HFFc6 (cell line): ENCODE measurements at regions not wholly inside any gene's neighbourhood (a gene's known extent, or its start where the extent isn't known, plus 50 kb on each side); places are given as distances from the start of the nearest gene placed in this dataset.

Experiments used
- DNase-seq: peaks from one replicate; pipeline ENCODE4 v3.0.0-alpha.2; 2018
- H3K27ac Mint-ChIP-seq: 2 replicates; pipeline ENCODE4 v1.8.0; 2020; ENCODE audit warnings: mild to moderate bottlenecking, mixed read lengths
- H3K27me3 Mint-ChIP-seq: 2 replicates; pipeline ENCODE4 v1.8.0; 2021; ENCODE audit warnings: mild to moderate bottlenecking, moderate library complexity, mixed read lengths; ENCODE audit not compliant: insufficient read depth
- H3K36me3 Mint-ChIP-seq: 2 replicates; pipeline ENCODE4 v1.8.0; 2021; ENCODE audit warnings: low read depth, mixed read lengths
- H3K4me1 Mint-ChIP-seq: 2 replicates; pipeline ENCODE4 v1.8.0; 2020; ENCODE audit warnings: low read depth, mixed read lengths
- H3K4me3 Mint-ChIP-seq: 2 replicates; pipeline ENCODE4 v1.8.0; 2020; ENCODE audit warnings: mild to moderate bottlenecking, moderate library complexity, mixed read lengths
- H3K9me3 Mint-ChIP-seq: 2 replicates; pipeline ENCODE4 v1.8.0; 2020; ENCODE audit warnings: mild to moderate bottlenecking, mixed read lengths
- TF ChIP-seq, protein P1 (sequence below): fragments of 200-600 bp; sonication (generic); IDR thresholded peaks from 2 replicates; pipeline ENCODE4 v1.5.0; 2021; ENCODE audit warnings: antibody characterized with exemption, mild to moderate bottlenecking

- H3K27ac Mint-ChIP-seq = peak overlapping the region; percentile 91
Measured at GRCh38 chr1:98330224-98330623, 331.3 kb upstream of the SNX7 start.

GRCh38 chr1:98328855-98329254, 332.7 kb upstream of the SNX7 start:
- H3K4me3 Mint-ChIP-seq = peak overlapping the region; percentile 47; the same call in 1 of the 2 replicates
- no peaks in the 10 kb centered on the region for H3K9me3 Mint-ChIP-seq
- DNase-seq = no peak
- no peaks in the 10 kb centered on the region; the same call in 1 of the 2 replicates for H3K27me3 Mint-ChIP-seq
- TF ChIP-seq, protein P1, sequence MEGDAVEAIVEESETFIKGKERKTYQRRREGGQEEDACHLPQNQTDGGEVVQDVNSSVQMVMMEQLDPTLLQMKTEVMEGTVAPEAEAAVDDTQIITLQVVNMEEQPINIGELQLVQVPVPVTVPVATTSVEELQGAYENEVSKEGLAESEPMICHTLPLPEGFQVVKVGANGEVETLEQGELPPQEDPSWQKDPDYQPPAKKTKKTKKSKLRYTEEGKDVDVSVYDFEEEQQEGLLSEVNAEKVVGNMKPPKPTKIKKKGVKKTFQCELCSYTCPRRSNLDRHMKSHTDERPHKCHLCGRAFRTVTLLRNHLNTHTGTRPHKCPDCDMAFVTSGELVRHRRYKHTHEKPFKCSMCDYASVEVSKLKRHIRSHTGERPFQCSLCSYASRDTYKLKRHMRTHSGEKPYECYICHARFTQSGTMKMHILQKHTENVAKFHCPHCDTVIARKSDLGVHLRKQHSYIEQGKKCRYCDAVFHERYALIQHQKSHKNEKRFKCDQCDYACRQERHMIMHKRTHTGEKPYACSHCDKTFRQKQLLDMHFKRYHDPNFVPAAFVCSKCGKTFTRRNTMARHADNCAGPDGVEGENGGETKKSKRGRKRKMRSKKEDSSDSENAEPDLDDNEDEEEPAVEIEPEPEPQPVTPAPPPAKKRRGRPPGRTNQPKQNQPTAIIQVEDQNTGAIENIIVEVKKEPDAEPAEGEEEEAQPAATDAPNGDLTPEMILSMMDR = no peak
- H3K27ac Mint-ChIP-seq = peak overlapping the region; percentile 66
- H3K4me1 Mint-ChIP-seq = peaks cover 90% of the 10 kb centered on the region
- H3K36me3 Mint-ChIP-seq = peaks cover 18% of the 10 kb centered on the region

More at GRCh38 chr1:98330224-98330623, 331.3 kb upstream of the SNX7 start:
- peaks cover 18% of the 10 kb centered on the region for H3K36me3 Mint-ChIP-seq
- H3K4me3 Mint-ChIP-seq = no peak overlapping the region
- TF ChIP-seq, protein P1 = no peak
- H3K4me1 Mint-ChIP-seq = peaks cover 76% of the 10 kb centered on the region
- H3K9me3 Mint-ChIP-seq = no peaks in the 10 kb centered on the region
- no peaks in the 10 kb centered on the region; the same call in 1 of the 2 replicates for H3K27me3 Mint-ChIP-seq
- DNase-seq = no peak

DNA sequence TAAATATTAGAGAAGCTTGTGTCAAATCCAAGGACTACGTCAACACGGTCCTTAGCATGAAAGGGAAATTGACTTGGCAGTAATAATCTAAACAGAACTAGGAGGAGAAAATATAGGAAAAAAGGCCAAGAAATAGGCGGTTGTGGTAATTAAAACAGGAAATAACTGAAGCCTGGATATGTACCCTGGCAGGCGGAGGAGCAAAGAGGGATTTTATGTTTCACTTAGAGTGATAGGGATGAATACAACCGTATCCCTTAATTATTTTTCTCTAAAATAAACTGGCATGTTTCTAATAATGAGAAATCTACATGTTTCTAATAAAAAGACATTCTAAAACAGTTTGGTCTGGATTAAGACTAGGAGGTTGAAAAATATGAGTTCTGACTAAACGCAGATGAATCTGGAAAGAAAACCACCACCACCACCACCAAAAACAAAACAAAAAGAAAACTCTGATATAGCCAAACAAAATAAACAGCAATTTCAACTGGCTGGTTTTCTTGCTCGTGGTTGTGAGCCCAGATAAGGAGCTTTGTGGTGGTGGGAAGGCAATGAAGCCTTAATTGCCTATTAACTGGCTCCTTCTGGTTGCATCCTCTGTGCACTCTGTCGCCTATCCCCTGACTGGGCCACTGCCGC, 334.2 kb upstream of the SNX7 start:
- Mint-ChIP-seq H3K27ac (peak overlapping the region; percentile 82), H3K9me3 (no peaks in the 10 kb centered on the region), H3K4me3 (peak overlapping the region; percentile 60), H3K27me3 (no peaks in the 10 kb centered on the region; the same call in 1 of the 2 replicates), H3K4me1 (peaks cover 95% of the 10 kb centered on the region), H3K36me3 (peaks cover 9% of the 10 kb centered on the region; the same call in 1 of the 2 replicates)
- peak; percentile 63 for DNase-seq
- TF ChIP-seq, protein P1 = no peak

GRCh38 chr1:98325646-98326440, 335.7 kb upstream of the SNX7 start:
- TF ChIP-seq, protein P1 = no peak
- DNase-seq = peak; percentile 95
- Mint-ChIP-seq H3K4me3 (peak overlapping the region; percentile 66), H3K4me1 (peaks cover 95% of the 10 kb centered on the region), H3K27ac (peak overlapping the region; percentile 82), H3K27me3 (no peaks in the 10 kb centered on the region; the same call in 1 of the 2 replicates), H3K9me3 (no peaks in the 10 kb centered on the region), H3K36me3 (peaks cover 10% of the 10 kb centered on the region)

DNA sequence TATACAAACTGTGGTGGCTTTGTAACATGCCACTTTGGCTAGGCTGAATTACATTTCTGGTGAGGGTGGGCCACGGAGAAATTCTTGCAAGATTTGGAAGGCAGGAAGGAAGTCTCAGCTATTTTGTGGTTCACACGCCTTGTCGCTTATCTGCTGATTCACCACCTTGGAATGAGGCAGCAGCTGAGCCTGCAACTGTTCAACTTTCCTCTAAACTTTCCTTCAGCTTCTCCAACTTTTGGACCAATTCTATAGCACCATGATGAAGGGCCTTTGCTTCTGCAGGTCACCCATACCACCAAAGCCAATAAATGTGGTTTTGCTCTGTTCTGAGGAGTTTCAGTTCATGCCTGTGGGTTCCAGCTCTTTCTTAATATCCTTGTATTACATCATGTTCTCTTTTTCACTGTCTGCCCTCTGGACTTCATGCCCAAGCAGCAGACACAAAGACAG, 337.6 kb upstream of the SNX7 start:
- H3K27me3 Mint-ChIP-seq = no peaks in the 10 kb centered on the region; the same call in 1 of the 2 replicates
- peak; percentile 92 for DNase-seq
- H3K36me3 Mint-ChIP-seq = peaks cover 11% of the 10 kb centered on the region
- H3K9me3 Mint-ChIP-seq = no peaks in the 10 kb centered on the region; the same call in 1 of the 2 replicates
- H3K27ac Mint-ChIP-seq = peak overlapping the region; percentile 92
- TF ChIP-seq, protein P1 = no peak
- peaks cover 86% of the 10 kb centered on the region for H3K4me1 Mint-ChIP-seq
- peak overlapping the region; percentile 67 for H3K4me3 Mint-ChIP-seq
